ENCODE measurements at regions not wholly inside any gene's neighbourhood (a gene's known extent, or its start where the extent isn't known, plus 50 kb on each side); places are given as distances from the start of the nearest gene placed in this dataset.

- Histone ChIP-seq H3K9ac (no peak overlapping the region), H3K4me1 (ENCODE audit: low read depth, poor library complexity, severe bottlenecking) (no peaks in the 10 kb centered on the region), H3K4me2 (no peak overlapping the region), H3K4me3 (IDR thresholded peaks at IDR 0.05; ENCODE audit: insufficient read depth, low read depth, low read length) (no peak overlapping the region), H4K20me1 (ENCODE audit: insufficient read depth) (no peaks in the 10 kb centered on the region), H3K27ac (no peak overlapping the region), H3K27me3 (ENCODE audit: insufficient read depth, low read depth) (no peaks in the 10 kb centered on the region), H3K79me2 (ENCODE audit: insufficient read depth, low read depth) (no peaks in the 10 kb centered on the region), H2AFZ (ENCODE audit: low read depth) (no peak overlapping the region), H3K36me3 (ENCODE audit: insufficient read depth) (no peaks in the 10 kb centered on the region)
- no peak for TF ChIP-seq CTCF (conservative IDR thresholded peaks at IDR 0.05; ENCODE audit: low read depth, low read length)
Measured at GRCh38 chr6:62392291-62392690, 106.3 kb upstream of the KHDRBS2 start.

- H3K4me2 ChIP-seq = no peak overlapping the region
- no peak overlapping the region for H2AFZ ChIP-seq (ENCODE audit: low read depth)
- H3K27me3 ChIP-seq (ENCODE audit: insufficient read depth, low read depth) = no peaks in the 10 kb centered on the region
- no peaks in the 10 kb centered on the region for H3K36me3 ChIP-seq (ENCODE audit: insufficient read depth)
- no peaks in the 10 kb centered on the region for H3K4me1 ChIP-seq (ENCODE audit: low read depth, poor library complexity, severe bottlenecking)
- no peaks in the 10 kb centered on the region for H4K20me1 ChIP-seq (ENCODE audit: insufficient read depth)
- H3K4me3 ChIP-seq (IDR thresholded peaks at IDR 0.05; ENCODE audit: insufficient read depth, low read depth, low read length) = no peak overlapping the region
- no peak for TF ChIP-seq CTCF (conservative IDR thresholded peaks at IDR 0.05; ENCODE audit: low read depth, low read length)
- no peaks in the 10 kb centered on the region for H3K79me2 ChIP-seq (ENCODE audit: insufficient read depth, low read depth)
- no peak overlapping the region for H3K9ac ChIP-seq
- H3K27ac ChIP-seq = no peak overlapping the region
Measured at GRCh38 chr6:62391358-62391757, 105.3 kb upstream of the KHDRBS2 start.

- no peak for TF ChIP-seq CTCF (conservative IDR thresholded peaks at IDR 0.05; ENCODE audit: low read depth, low read length)
- no peak overlapping the region for H3K4me3 ChIP-seq (IDR thresholded peaks at IDR 0.05; ENCODE audit: insufficient read depth, low read depth, low read length)
Measured at GRCh38 chr6:62390401-62390800, 104.4 kb upstream of the KHDRBS2 start.

GRCh38 chr6:62371453-62372210 is 85.6 kb upstream of the KHDRBS2 start:
- Histone ChIP-seq H3K4me2 (no peak overlapping the region), H3K9ac (no peak overlapping the region), H3K27me3 (ENCODE audit: insufficient read depth, low read depth) (no peaks in the 10 kb centered on the region), H3K79me2 (ENCODE audit: insufficient read depth, low read depth) (no peaks in the 10 kb centered on the region), H3K4me3 (IDR thresholded peaks at IDR 0.05; ENCODE audit: insufficient read depth, low read depth, low read length) (no peak overlapping the region), H3K27ac (no peak overlapping the region), H4K20me1 (ENCODE audit: insufficient read depth) (no peaks in the 10 kb centered on the region), H3K4me1 (ENCODE audit: low read depth, poor library complexity, severe bottlenecking) (no peaks in the 10 kb centered on the region), H2AFZ (ENCODE audit: low read depth) (no peak overlapping the region), H3K36me3 (ENCODE audit: insufficient read depth) (no peaks in the 10 kb centered on the region)
- no peak for TF ChIP-seq CTCF (conservative IDR thresholded peaks at IDR 0.05; ENCODE audit: low read depth, low read length)

More at GRCh38 chr6:62390401-62390800, 104.4 kb upstream of the KHDRBS2 start:
- no peaks in the 10 kb centered on the region for H3K79me2 ChIP-seq (ENCODE audit: insufficient read depth, low read depth)
- H3K9ac ChIP-seq = no peak overlapping the region
- H2AFZ ChIP-seq (ENCODE audit: low read depth) = no peak overlapping the region
- no peaks in the 10 kb centered on the region for H4K20me1 ChIP-seq (ENCODE audit: insufficient read depth)
- no peaks in the 10 kb centered on the region for H3K4me1 ChIP-seq (ENCODE audit: low read depth, poor library complexity, severe bottlenecking)
- H3K27me3 ChIP-seq (ENCODE audit: insufficient read depth, low read depth) = no peaks in the 10 kb centered on the region
- no peak overlapping the region for H3K4me2 ChIP-seq
- no peak overlapping the region for H3K27ac ChIP-seq
- no peaks in the 10 kb centered on the region for H3K36me3 ChIP-seq (ENCODE audit: insufficient read depth)
